K562 (cell line): ENCODE measurements at regions not wholly inside any gene's neighbourhood (a gene's known extent, or its start where the extent isn't known, plus 50 kb on each side); places are given as distances from the start of the nearest gene placed in this dataset.

ENCODE experiments used
- ATF1 ChIP-seq, 2 experiments: fragments of 450-650 bp in 1 of 2; IDR thresholded peaks; 2 replicates each; pipeline ENCODE4 v1.6.1; 2016; ENCODE audit warnings: missing compliant biosample characterization in 1 of 2, missing genetic modification characterization in 1 of 2
- CCNT2 ChIP-seq: IDR thresholded peaks from 2 replicates; pipeline ENCODE4 v1.6.1; 2011; ENCODE audit warnings: borderline replicate concordance, low read depth, mild to moderate bottlenecking, moderate library complexity, mixed read lengths, low read length; ENCODE audit not compliant: insufficient read length; ENCODE audit errors: extremely low read depth
- HLTF ChIP-seq: fragments of 450-650 bp; IDR thresholded peaks from 2 replicates; pipeline ENCODE4 v1.6.1; 2016
- KDM5B ChIP-seq: fragments of 200-600 bp; sonication (generic); IDR thresholded peaks from 2 replicates; pipeline ENCODE4 v1.6.1; 2012; ENCODE audit warnings: low read depth, mild to moderate bottlenecking, moderate library complexity, low read length, control low read depth, inconsistent platforms; ENCODE audit not compliant: insufficient replicate concordance
- MYNN ChIP-seq, 2 experiments: sonication (generic); formaldehyde crosslinking in 1 of 2; IDR thresholded peaks; 2 replicates each; pipeline versions ENCODE4 v1.5.0 to v1.6.1; 2016 to 2020; ENCODE audit warnings: antibody characterized with exemption in 1 of 2, missing genetic modification reagents in 1 of 2
- NCOA2 ChIP-seq, 2 experiments: fragments of 450-650 bp; IDR thresholded peaks; 2 replicates each; pipeline ENCODE4 v1.6.1; 2018; ENCODE audit warnings: mild to moderate bottlenecking in 2 of 2, moderate library complexity in 1 of 2; ENCODE audit not compliant: partially characterized antibody in 2 of 2
- RBFOX2 ChIP-seq: fragments of 200-400 bp; formaldehyde crosslinking; IDR thresholded peaks from 2 replicates; pipeline ENCODE4 v1.6.1; 2017; ENCODE audit warnings: low read depth, mild to moderate bottlenecking, low read length, moderate library complexity
- ZFX ChIP-seq: sonication (generic); formaldehyde crosslinking; IDR thresholded peaks from 2 replicates; pipeline ENCODE4 v1.8.0; 2022; ENCODE audit warnings: mild to moderate bottlenecking, missing genetic modification reagents, moderate library complexity
- ZNF174 ChIP-seq: fragments of 250-450 bp; sonication (Bioruptor Pico); IDR thresholded peaks from 2 replicates; pipeline ENCODE4 v1.4.0; 2020; ENCODE audit warnings: mild to moderate bottlenecking
- ZNF197 ChIP-seq: fragments of 200-800 bp; sonication (Bioruptor generic); IDR thresholded peaks from 2 replicates; pipeline ENCODE4 v1.6.1; 2016; ENCODE audit warnings: low read depth, missing genetic modification characterization, missing compliant biosample characterization
- TF ChIP-seq, protein P1 (sequence below), 2 experiments: fragments of 450-650 bp; formaldehyde crosslinking in 1 of 2; IDR thresholded peaks; 2 replicates each; pipeline versions ENCODE4 v1.4.0 to v1.6.1; 2014 to 2020; ENCODE audit warnings: mild to moderate bottlenecking in 2 of 2, borderline replicate concordance in 1 of 2, low read depth in 1 of 2
- TF ChIP-seq, protein P2 (sequence below): fragments of 250-450 bp; sonication (Bioruptor Pico); IDR thresholded peaks from 2 replicates; pipeline ENCODE4 v1.5.0; 2020; ENCODE audit warnings: mild to moderate bottlenecking
- TF ChIP-seq, protein P3 (sequence below): sonication (generic); formaldehyde crosslinking; IDR thresholded peaks from 2 replicates; pipeline ENCODE4 v1.8.0; 2022; ENCODE audit warnings: mild to moderate bottlenecking, missing genetic modification reagents, borderline replicate concordance
- TF ChIP-seq, protein P4 (sequence below): fragments of 450-650 bp; IDR thresholded peaks from 2 replicates; pipeline ENCODE4 v1.6.1; 2017; ENCODE audit warnings: antibody characterized with exemption

DNA sequence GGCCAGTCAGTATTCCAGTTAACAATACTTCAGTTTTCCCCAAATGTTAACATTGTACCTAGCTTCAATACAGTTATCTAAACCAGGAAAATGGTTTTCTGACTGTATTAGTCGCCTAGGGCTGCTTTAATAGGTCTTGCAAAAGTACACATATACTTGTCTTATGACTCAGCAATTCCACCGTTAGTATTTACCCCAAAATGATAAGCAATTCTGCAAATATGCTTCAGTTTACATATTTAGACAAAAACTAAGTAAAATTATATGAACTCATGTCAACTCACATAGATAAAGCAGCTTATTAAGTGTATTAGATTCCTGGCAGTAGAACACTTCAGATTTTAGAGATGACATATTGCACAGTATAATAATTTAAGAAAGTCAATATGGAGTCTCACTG lies 363.3 kb downstream of the ARL4A start (continued):
- TF ChIP-seq, protein P1, sequence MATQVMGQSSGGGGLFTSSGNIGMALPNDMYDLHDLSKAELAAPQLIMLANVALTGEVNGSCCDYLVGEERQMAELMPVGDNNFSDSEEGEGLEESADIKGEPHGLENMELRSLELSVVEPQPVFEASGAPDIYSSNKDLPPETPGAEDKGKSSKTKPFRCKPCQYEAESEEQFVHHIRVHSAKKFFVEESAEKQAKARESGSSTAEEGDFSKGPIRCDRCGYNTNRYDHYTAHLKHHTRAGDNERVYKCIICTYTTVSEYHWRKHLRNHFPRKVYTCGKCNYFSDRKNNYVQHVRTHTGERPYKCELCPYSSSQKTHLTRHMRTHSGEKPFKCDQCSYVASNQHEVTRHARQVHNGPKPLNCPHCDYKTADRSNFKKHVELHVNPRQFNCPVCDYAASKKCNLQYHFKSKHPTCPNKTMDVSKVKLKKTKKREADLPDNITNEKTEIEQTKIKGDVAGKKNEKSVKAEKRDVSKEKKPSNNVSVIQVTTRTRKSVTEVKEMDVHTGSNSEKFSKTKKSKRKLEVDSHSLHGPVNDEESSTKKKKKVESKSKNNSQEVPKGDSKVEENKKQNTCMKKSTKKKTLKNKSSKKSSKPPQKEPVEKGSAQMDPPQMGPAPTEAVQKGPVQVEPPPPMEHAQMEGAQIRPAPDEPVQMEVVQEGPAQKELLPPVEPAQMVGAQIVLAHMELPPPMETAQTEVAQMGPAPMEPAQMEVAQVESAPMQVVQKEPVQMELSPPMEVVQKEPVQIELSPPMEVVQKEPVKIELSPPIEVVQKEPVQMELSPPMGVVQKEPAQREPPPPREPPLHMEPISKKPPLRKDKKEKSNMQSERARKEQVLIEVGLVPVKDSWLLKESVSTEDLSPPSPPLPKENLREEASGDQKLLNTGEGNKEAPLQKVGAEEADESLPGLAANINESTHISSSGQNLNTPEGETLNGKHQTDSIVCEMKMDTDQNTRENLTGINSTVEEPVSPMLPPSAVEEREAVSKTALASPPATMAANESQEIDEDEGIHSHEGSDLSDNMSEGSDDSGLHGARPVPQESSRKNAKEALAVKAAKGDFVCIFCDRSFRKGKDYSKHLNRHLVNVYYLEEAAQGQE (IDR thresholded peaks at IDR 0.05; ENCODE audit: borderline replicate concordance) = no peak
- TF ChIP-seq, protein P1 (CRISPR knock-in tag; IDR thresholded peaks at IDR 0.05; ENCODE audit: low read depth) = no peak
- TF ChIP-seq CCNT2 (no peak), HLTF (no peak), NCOA2 (IDR thresholded peaks at IDR 0.05; ENCODE audit: partially characterized antibody in 2 of 2) (no peak), ZFX (CRISPR knock-in tag) (no peak), MYNN (IDR thresholded peaks at IDR 0.05) (no peak), MYNN (CRISPR knock-in tag; IDR thresholded peaks at IDR 0.05) (no peak), ZNF174 (no peak), KDM5B (no peak), ATF1 (CRISPR knock-in tag; IDR thresholded peaks at IDR 0.05) (no peak), ATF1 (tag; IDR thresholded peaks at IDR 0.05) (no peak), RBFOX2 (no peak), ZNF197 (no peak)
- TF ChIP-seq, protein P2, sequence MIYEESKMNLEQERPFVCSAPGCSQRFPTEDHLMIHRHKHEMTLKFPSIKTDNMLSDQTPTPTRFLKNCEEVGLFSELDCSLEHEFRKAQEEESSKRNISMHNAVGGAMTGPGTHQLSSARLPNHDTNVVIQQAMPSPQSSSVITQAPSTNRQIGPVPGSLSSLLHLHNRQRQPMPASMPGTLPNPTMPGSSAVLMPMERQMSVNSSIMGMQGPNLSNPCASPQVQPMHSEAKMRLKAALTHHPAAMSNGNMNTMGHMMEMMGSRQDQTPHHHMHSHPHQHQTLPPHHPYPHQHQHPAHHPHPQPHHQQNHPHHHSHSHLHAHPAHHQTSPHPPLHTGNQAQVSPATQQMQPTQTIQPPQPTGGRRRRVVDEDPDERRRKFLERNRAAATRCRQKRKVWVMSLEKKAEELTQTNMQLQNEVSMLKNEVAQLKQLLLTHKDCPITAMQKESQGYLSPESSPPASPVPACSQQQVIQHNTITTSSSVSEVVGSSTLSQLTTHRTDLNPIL = no peak
- TF ChIP-seq, protein P3, sequence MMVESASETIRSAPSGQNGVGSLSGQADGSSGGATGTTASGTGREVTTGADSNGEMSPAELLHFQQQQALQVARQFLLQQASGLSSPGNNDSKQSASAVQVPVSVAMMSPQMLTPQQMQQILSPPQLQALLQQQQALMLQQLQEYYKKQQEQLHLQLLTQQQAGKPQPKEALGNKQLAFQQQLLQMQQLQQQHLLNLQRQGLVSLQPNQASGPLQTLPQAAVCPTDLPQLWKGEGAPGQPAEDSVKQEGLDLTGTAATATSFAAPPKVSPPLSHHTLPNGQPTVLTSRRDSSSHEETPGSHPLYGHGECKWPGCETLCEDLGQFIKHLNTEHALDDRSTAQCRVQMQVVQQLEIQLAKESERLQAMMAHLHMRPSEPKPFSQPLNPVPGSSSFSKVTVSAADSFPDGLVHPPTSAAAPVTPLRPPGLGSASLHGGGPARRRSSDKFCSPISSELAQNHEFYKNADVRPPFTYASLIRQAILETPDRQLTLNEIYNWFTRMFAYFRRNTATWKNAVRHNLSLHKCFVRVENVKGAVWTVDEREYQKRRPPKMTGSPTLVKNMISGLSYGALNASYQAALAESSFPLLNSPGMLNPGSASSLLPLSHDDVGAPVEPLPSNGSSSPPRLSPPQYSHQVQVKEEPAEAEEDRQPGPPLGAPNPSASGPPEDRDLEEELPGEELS (CRISPR knock-in tag) = no peak
- TF ChIP-seq, protein P4, sequence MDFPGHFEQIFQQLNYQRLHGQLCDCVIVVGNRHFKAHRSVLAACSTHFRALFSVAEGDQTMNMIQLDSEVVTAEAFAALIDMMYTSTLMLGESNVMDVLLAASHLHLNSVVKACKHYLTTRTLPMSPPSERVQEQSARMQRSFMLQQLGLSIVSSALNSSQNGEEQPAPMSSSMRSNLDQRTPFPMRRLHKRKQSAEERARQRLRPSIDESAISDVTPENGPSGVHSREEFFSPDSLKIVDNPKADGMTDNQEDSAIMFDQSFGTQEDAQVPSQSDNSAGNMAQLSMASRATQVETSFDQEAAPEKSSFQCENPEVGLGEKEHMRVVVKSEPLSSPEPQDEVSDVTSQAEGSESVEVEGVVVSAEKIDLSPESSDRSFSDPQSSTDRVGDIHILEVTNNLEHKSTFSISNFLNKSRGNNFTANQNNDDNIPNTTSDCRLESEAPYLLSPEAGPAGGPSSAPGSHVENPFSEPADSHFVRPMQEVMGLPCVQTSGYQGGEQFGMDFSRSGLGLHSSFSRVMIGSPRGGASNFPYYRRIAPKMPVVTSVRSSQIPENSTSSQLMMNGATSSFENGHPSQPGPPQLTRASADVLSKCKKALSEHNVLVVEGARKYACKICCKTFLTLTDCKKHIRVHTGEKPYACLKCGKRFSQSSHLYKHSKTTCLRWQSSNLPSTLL = no peak
